ENCODE measurements at regions not wholly inside any gene's neighbourhood (a gene's known extent, or its start where the extent isn't known, plus 50 kb on each side); places are given as distances from the start of the nearest gene placed in this dataset.
"Not testable (repeated sequence)": the region's sequence is repeated elsewhere in the genome, so short reads cannot be mapped to it uniquely, and the experiment has no call there.

DNA sequence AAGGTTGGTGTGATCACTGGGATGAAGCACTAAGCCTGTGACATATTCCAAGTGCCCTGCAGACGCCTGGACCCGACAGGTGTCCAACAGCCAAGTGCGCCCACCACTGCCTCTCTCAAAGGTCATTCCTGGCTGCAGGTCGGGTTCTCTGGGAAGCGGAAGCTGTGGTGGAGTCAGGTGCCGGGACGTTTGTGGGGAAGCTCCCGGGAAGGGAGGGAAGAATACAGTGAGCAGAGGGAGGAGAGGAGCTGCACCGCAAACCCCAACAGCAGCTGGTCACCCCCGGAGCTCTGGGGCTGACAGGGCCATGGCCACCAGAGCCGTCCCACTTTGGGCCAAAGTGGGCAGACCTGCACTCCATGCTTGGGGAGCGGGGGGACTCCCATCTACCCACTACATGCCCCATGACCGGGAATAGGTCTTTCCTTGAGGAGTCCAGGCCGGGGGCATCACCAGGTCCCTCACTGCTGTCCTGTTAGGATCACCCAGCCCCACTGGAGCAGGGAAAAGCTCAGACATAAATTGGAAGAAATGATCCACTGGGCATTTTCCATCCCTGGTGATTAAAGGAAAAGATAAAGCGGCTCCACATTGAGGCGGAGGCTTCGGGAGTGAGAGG is 84.5 kb upstream of the PPP2R2D start:
- DNase-seq (ENCODE audit: low read depth in 2 of 2): no peak

DNA sequence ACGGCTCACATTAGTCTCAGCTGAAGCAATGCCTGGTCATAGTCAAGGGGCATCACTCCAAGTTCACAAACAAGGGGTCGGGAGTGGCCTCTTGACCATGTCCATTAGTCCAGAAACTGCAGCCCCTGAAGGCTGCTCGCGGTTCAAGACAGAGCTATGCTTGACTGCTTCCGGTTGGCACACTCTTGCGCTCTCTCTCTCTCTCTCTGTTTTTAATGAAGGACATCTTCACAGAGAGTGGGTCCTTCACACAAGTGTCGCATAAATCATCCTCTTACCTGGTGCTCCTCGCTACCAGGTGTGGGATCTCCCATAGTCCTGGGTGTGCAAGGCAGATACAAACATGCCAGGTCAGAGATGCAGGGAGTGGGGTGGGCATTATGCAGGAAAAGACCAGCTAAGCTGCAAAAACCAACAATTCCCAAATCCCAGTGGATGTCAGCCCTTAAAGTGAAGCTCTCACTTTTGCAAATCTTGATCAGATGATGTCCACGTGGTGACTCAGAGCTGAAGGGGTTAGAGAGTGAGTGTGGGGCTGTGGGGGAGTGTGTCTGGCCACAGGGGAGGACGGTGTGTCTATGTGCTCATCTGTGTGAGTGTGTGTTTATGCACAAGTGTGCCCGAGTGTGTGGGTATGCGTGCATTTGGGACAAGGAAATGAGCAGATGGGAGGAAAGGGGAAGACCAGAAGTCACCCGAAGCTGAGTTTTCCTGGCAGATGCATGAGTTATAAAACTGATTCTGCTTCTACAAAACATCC is 83.7 kb upstream of the PPP2R2D start:
- DNase-seq (ENCODE audit: low read depth in 2 of 2): no peak

GRCh38 chr10:131817866-131818509 is 82.8 kb upstream of the PPP2R2D start:
- no peak for DNase-seq (ENCODE audit: low read depth in 2 of 2)

DNA sequence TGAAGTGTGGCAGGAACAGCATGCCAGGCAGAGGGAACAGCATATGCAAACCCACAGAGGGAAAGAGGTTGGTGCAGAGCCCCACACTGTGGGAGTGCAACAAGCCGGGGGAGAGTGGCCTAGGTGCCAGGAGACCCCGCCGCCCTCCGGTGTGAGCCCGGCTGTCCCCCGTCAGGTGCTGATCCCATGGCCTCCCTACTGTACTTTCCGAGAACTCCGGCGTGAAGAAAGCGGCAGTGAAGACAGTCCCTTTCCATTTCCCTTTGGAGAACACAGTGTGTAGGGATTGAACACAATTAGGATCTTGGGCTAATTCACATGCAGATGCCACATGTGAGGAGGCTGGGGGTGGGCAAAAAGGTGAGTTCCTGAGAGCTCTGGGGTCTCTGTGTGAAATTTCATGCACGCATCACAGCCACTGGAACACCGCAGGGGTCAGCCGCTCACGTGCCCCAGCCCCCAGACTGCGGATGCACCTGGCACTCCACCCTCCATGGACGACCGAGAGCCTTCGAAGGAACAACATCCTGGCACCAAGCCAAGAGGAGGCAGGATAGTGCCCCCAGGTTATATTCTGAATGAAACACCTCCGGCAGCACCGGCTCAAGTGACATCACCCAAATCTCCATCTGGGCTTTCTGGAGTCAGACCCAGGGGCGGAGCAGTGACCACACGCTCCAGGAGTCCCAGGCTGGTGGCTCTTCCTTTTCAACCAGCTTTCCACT is 82.1 kb upstream of the PPP2R2D start:
- no peak for DNase-seq (ENCODE audit: low read depth in 2 of 2)

DNA sequence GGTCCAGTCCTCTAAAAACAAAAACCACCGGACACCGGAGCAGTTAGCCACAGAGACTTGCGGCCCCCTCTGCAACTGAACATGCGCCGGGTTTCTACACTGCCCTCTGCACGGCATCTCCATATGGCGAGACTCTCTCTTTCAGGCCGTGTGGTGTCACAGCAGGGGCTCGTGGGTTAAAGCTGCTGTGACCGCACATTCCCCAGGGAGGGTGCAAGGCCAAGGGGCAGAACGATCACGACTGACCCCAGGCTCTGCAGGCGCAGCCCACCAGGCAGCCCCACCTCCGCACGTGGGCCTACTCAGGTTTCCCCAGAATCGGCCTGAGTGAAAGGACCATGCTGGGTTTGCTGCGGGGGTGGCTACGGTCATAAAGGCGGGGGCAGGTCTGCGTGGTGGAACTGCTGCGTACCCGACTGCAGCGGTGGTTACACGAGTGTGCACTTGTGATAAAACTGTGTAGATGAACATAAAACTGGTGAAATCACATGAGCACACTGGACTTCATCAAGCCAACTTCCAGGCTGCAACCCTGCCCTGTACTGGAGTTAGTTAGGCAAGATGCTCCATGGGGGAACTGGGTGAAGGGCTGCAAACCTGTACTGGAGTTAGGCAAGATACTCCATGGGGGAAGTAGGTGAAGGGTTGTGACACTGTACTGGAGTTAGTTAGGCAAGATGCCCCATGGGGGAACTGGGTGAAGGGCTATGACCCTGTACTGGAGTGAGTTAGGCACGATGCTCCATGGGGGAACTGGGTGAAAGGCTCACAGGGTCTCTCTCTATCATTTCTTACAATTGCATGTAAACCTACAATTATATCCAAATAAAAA is 81.4 kb upstream of the PPP2R2D start:
- no peak for DNase-seq (ENCODE audit: low read depth in 2 of 2)

GRCh38 chr10:131820626-131821025 is 80.2 kb upstream of the PPP2R2D start:
- no peak for DNase-seq (ENCODE audit: low read depth in 2 of 2)

DNA sequence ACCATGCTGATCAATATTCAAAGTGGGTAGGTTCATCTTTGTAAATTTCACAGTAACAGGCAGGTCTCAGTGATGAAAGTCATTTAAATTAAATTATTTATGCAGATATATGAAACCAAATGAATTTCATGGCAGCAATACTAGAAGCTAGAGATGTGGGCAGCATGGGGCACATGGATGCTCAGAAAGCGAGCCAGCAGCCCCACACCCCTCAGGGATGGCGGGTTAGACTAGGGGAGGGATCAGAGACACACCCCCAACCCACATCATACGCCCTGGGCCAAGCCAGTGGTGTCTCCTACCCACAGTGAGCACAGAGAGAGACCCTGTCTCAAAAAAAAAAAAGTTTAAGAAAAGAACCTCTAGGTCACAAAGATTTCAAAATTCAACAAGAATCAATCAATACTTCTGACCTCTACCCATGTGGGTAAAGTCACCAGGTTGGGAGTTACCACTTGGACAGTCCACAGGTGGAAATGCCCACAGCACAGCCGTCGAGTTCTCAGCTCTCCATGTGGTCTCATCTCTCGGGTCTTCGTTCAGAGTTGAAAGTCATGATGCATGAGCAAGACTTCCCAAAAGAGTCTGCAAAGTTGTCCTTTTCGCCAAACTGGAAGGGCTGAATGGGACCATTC is 79.3 kb upstream of the PPP2R2D start:
- no peak for DNase-seq (ENCODE audit: low read depth in 2 of 2)

- no peak for DNase-seq (ENCODE audit: low read depth in 2 of 2)
Measured at GRCh38 chr10:131822013-131822691, 78.7 kb upstream of the PPP2R2D start.

DNA sequence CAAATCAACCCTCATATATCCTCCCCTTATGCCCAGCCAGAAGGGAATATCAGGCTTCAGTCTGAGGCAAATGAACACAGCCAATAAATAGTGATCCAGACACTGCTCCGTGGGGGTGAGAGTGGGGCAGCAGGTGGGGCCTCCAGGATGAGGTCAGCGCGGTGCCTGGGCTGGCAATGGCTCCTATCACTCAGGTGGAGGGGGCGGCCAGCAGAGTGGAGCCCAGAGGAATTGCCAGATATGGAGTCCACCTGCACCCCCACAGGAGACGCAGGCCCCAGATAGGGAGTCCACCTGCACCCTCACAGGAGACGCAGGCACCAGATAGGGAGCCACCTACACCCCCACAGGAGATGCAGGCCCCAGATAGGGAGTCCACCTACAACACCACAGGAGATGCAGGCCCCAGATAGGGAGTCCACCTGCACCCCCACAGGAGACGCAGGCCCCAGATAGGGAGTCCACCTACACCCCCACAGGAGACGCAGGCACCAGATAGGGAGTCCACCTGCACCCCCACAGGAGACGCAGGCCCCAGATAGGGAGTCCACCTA is 78.0 kb upstream of the PPP2R2D start:
- DNase-seq (ENCODE audit: low read depth in 2 of 2): no peak

GRCh38 chr10:131823601-131824099 is 77.2 kb upstream of the PPP2R2D start:
- not testable (repeated sequence) for DNase-seq (ENCODE audit: low read depth in 2 of 2)

- no peak for DNase-seq (ENCODE audit: low read depth in 2 of 2)
Measured at GRCh38 chr10:131824371-131825149, 76.2 kb upstream of the PPP2R2D start.

DNA sequence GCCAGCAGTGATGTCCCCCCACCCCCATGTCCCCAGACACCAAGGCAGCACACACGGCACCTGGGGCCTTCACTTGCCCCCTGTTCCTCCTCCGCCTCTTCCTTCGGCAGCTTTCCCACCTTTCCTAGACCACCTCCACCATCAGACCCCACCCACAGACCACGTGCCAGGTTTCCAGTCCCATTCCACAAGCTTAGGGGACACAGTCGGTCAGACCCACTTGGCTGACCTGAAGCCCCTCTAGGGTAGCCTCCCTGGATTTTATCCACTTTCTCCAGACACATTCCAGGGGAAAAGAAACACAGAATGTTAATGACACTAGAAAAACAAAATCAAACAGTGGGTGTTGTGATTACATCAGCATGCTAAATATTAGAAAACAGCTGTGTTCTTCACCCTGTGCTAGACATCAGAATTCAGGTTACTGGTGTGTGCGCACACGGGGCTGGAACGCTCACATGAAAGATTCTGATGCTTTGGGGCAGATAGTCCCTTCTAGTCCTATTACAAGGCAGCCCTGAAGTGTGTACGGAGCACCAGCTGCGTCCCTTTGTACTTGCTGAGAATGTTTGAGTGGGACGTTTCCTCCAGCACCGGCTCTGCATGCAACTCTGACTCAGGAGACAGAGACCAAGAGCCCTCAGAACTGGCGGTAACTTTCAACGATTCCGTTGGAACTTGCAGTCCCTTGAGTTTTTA is 75.5 kb upstream of the PPP2R2D start:
- no peak for DNase-seq (ENCODE audit: low read depth in 2 of 2)

DNA sequence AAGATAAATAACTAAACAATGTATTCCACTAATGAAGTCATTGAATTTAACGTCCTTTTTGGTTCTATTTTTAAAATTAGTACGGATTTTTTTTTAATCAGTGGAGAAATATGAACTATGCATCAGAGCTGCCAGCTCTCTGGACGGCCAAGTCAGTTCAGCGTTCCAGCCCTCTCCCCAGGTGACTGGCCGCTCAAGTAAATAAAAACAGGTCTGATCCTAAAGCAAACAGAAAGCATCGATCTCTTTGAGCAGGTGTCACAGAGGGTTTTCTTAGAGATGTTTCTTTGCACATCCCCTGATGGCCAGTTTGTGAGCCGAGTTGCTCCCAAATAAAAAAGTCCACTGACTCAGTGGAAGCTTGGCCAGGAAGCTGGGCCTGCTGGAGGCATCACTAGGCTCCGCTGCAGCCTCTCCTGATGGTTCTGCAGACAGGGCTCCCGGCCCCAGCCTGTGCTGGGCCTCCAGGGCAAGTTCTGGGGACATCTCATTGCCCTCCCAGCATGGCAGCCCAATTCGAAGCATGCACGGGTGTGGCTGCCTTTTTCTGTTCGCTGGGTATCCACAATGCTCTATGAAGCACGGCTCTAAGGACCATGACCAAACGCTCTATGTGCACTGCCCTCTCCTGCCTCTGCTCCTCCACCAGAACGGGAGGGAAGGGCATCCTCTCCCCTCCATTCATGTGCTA is 74.7 kb upstream of the PPP2R2D start:
- DNase-seq (ENCODE audit: low read depth in 2 of 2): no peak

DNA sequence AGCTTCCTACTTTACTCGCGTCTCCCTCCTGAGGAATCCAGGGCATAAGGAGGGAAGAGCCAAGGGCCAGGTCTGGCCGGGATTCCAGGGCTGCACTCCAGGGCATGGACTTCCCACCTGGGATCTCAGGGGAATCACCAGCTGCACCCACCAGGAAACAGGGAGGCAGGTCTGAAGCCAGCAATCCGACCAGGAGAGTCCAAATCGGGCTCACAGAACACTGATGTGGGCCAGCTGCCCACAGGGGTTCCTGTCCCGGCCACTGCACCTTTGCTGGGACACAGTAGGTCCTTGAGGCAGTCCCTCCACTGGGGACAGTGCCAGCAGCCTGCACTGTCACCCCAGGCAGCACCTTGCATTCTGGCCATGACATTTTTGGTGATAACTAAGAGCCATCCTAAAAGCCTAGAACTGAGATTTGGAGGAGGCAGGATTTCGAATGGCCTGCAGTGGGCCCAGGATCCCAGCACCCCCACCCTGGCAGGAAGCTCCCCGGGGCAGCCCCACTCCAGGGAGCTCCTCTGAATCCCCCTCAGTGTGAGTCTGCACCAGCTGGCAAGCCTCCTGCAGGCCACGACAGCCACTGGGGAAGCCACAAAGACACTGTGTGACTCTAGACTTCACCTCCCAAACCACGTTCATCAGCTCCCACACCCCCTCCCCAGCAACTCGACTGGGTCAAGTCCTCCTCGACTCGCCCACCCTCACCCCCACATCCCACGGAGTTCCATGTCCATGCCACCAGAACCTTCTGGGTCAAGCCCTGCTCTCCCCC is 71.5 kb upstream of the PPP2R2D start:
- DNase-seq (ENCODE audit: low read depth in 2 of 2): no peak

DNA sequence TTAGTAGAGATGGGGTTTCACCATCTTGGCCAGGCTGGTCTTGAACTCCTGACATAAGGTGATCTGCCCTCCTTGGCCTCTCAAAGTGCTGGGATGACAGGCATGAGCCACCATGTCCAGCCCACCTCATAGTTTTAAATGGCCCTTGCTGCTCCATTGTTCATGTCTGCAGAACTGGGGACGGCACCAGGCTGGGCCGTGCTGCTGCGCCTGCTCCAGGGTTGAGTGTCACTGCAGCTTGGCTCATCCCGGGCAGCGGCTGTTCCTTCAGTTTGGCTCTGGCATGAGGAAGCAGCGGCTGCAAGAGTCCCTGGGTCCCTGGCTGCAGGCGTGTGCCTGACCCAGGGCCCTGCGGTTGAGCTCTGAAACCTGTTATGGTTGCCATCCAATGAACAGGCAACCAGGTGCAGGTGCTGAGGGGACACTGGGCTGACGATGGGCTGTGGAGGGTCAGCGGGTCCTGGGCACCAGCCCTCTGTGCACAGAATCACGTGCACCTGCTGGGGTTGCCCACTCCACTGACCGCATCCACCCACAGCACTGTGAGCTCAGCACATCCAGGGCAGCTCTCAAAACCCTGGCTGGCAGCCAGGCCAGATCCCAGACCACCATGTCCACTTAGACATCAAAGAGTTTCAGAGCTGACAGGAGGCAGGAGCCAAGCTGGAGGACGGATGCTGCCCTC is 70.2 kb upstream of the PPP2R2D start:
- no peak for DNase-seq (ENCODE audit: low read depth in 2 of 2)

GRCh38 chr10:131831561-131831960 is 69.2 kb upstream of the PPP2R2D start:
- no peak for DNase-seq (ENCODE audit: low read depth in 2 of 2)

All from stimulated activated CD4-positive, alpha-beta T cell treated with anti-CD3 and anti-CD28 coated beads, Interleukin-1b, Interleukin-23, amount 100 ng/mL, for 4 hours (primary cell).